Sigmoid colon (tissue), 6 donors: ENCODE measurements at regions not wholly inside any gene's neighbourhood (a gene's known extent, or its start where the extent isn't known, plus 50 kb on each side); places are given as distances from the start of the nearest gene placed in this dataset.

Source experiments
- DNase-seq: peaks from one replicate; pipeline ENCODE4 v3.0.0-alpha.2; 2019
- H3K27ac ChIP-seq, 4 donors: fragments of 200-600 bp; sonication (generic); one replicate each; pipeline ENCODE4 v1.5.1; 2016 to 2019; ENCODE audit warnings: mild to moderate bottlenecking in 1 of 4
- H3K27me3 ChIP-seq, 3 donors: fragments of 200-600 bp; sonication (generic); one replicate each; pipeline ENCODE4 v1.5.1; 2019; ENCODE audit warnings: mild to moderate bottlenecking in 1 of 3
- H3K36me3 ChIP-seq, 4 donors: fragments of 200-600 bp; sonication (generic); one replicate each; pipeline ENCODE4 v1.5.1; 2016 to 2019
- H3K4me1 ChIP-seq, 4 donors: fragments of 200-600 bp; sonication (generic); one replicate each; pipeline ENCODE4 v1.5.1; 2017 to 2019
- H3K4me3 ChIP-seq, 4 donors: fragments of 200-600 bp; sonication (generic); one replicate each; pipeline ENCODE4 v1.5.1; 2017 to 2019; ENCODE audit warnings: mild to moderate bottlenecking in 2 of 4, moderate library complexity in 1 of 4
- H3K9me3 ChIP-seq, 4 donors: fragments of 200-600 bp in 3 of 4; sonication (generic) in 3 of 4; one replicate each; pipeline versions ENCODE4 v1.5.1 to v1.6.1; 2013 to 2019
- CTCF ChIP-seq, 4 experiments: fragments of 450-650 bp in 3 of 4; fragments of 200-600 bp in 1 of 4; IDR thresholded peaks; one replicate each; pipeline ENCODE4 v1.5.1; 2016 to 2019; ENCODE audit warnings: antibody characterized with exemption in 4 of 4, mild to moderate bottlenecking in 3 of 4, moderate library complexity in 2 of 4
- EP300 ChIP-seq, 4 donors: sonication (generic); formaldehyde crosslinking; IDR thresholded peaks; one replicate each; pipeline ENCODE4 v1.6.1; 2017; ENCODE audit warnings: antibody characterized with exemption in 4 of 4
- POLR2A ChIP-seq, 2 donors: fragments of 450-650 bp; IDR thresholded peaks; one replicate each; pipeline ENCODE4 v1.6.1; 2016; ENCODE audit warnings: antibody characterized with exemption in 2 of 2, mild to moderate bottlenecking in 2 of 2, moderate library complexity in 2 of 2
- POLR2AphosphoS5 ChIP-seq, 4 donors: sonication (generic); formaldehyde crosslinking; IDR thresholded peaks; one replicate each; pipeline ENCODE4 v1.6.1; 2017; ENCODE audit warnings: antibody characterized with exemption in 4 of 4
- WGBS, 2 donors: extraction: QIAGEN DNeasy Blood & Tissue Kit; methylation state at CpG; one replicate each; pipeline ENCODE4 v1.1.7; 2013; 5-methylcytosine and 5-hydroxymethylcytosine counted together
- intact Hi-C: fragments of 100-400 bp; cut with DNase I; formaldehyde crosslinking; loops from one replicate; pipeline ENCODE4 v1.15.1; 2023
- donor health status: healthy with polysubstance abuse.
- donor health status: healthy.

- Histone ChIP-seq H3K4me3 (no peak overlapping the region), H3K27ac (no peak overlapping the region), H3K9me3 (no peaks in the 10 kb centered on the region), H3K4me1 (no peaks in the 10 kb centered on the region), H3K27me3 (no peaks in the 10 kb centered on the region), H3K36me3 (no peaks in the 10 kb centered on the region)
- TF ChIP-seq EP300 (IDR thresholded peaks at IDR 0.05) (no peak), CTCF (IDR thresholded peaks at IDR 0.05) (no peak), POLR2AphosphoS5 (IDR thresholded peaks at IDR 0.05) (no peak), POLR2A (IDR thresholded peaks at IDR 0.05) (no peak)
- 88 to 89% methylated on average over 14 of the region's 14 CpGs for WGBS, 2 donors
- DNase-seq = no peak
- intact Hi-C loops = no loop called here
These were observed 384.4 kb downstream of the MIAT start for GRCh38 chr22:27041745-27042310.

- Histone ChIP-seq H3K4me3 (no peak overlapping the region), H3K36me3 (no peaks in the 10 kb centered on the region), H3K27me3 (no peaks in the 10 kb centered on the region), H3K4me1 (no peaks in the 10 kb centered on the region), H3K9me3 (no peaks in the 10 kb centered on the region), H3K27ac (no peak overlapping the region)
- no peak for TF ChIP-seq EP300 (IDR thresholded peaks at IDR 0.05)
- TF ChIP-seq POLR2AphosphoS5 (IDR thresholded peaks at IDR 0.05) = no peak
- TF ChIP-seq POLR2A (IDR thresholded peaks at IDR 0.05) = no peak
- TF ChIP-seq CTCF (IDR thresholded peaks at IDR 0.05) = no peak
- WGBS, 2 donors = 77% methylated on average over 5 of the region's 5 CpGs
- no peak for DNase-seq
- intact Hi-C loops = no loop called here
These were observed 385.9 kb downstream of the MIAT start for GRCh38 chr22:27043262-27043661.

GRCh38 chr22:27045103-27045947, 387.9 kb downstream of the MIAT start:
- H3K36me3 ChIP-seq = no peaks in the 10 kb centered on the region
- no peaks in the 10 kb centered on the region for H3K9me3 ChIP-seq

DNA sequence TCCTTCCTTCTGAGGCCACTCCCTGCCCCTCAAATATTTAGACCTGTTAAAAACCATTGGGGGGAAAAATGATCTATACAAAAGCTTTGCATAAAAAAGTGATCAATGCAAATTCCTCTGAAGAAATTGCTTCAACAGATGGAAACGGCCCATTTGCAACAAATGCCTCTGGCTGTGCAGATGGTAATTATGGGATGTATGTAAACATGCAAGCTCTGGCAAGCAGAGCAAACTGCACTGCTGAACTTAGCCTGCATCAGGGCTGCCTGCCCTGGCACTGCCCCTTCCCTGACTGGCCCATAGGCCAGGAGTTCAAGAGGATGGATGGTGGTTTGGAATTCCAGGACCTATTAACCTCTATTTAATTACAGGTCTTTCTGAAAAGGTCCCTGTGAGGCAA, 388.7 kb downstream of the MIAT start:
- DNase-seq = no peak
- WGBS, 2 donors = 16 to 66% methylated on average over 1 of the region's 1 CpG
- no peaks in the 10 kb centered on the region for H3K4me1 ChIP-seq
- no peak for TF ChIP-seq CTCF (IDR thresholded peaks at IDR 0.05)
- no peak for TF ChIP-seq POLR2A (IDR thresholded peaks at IDR 0.05)
- TF ChIP-seq POLR2AphosphoS5 (IDR thresholded peaks at IDR 0.05) = no peak
- TF ChIP-seq EP300 (IDR thresholded peaks at IDR 0.05) = no peak
- no peak overlapping the region for H3K4me3 ChIP-seq
- H3K9me3 ChIP-seq = no peaks in the 10 kb centered on the region
- no peaks in the 10 kb centered on the region for H3K36me3 ChIP-seq
- no peak overlapping the region for H3K27ac ChIP-seq
- intact Hi-C loops = no loop called here
- no peaks in the 10 kb centered on the region for H3K27me3 ChIP-seq

More at GRCh38 chr22:27045103-27045947, 387.9 kb downstream of the MIAT start:
- intact Hi-C loops = no loop called here
- TF ChIP-seq POLR2A (IDR thresholded peaks at IDR 0.05) (no peak), CTCF (IDR thresholded peaks at IDR 0.05) (no peak), EP300 (IDR thresholded peaks at IDR 0.05) (no peak), POLR2AphosphoS5 (IDR thresholded peaks at IDR 0.05) (no peak)
- Histone ChIP-seq H3K4me1 (no peaks in the 10 kb centered on the region), H3K27me3 (no peaks in the 10 kb centered on the region), H3K4me3 (no peak overlapping the region), H3K27ac (no peak overlapping the region)
- WGBS, 2 donors = 36 to 51% methylated on average over 7 of the region's 7 CpGs
- DNase-seq = no peak
